HFFc6 (cell line): ENCODE measurements at regions not wholly inside any gene's neighbourhood (a gene's known extent, or its start where the extent isn't known, plus 50 kb on each side); places are given as distances from the start of the nearest gene placed in this dataset.

Experiments
- DNase-seq: peaks from one replicate; pipeline ENCODE4 v3.0.0-alpha.2; 2018
- H3K27ac Mint-ChIP-seq: 2 replicates; pipeline ENCODE4 v1.8.0; 2020; ENCODE audit warnings: mild to moderate bottlenecking, mixed read lengths
- H3K27me3 Mint-ChIP-seq: 2 replicates; pipeline ENCODE4 v1.8.0; 2021; ENCODE audit warnings: mild to moderate bottlenecking, moderate library complexity, mixed read lengths; ENCODE audit not compliant: insufficient read depth
- H3K36me3 Mint-ChIP-seq: 2 replicates; pipeline ENCODE4 v1.8.0; 2021; ENCODE audit warnings: low read depth, mixed read lengths
- H3K4me1 Mint-ChIP-seq: 2 replicates; pipeline ENCODE4 v1.8.0; 2020; ENCODE audit warnings: low read depth, mixed read lengths
- H3K4me3 Mint-ChIP-seq: 2 replicates; pipeline ENCODE4 v1.8.0; 2020; ENCODE audit warnings: mild to moderate bottlenecking, moderate library complexity, mixed read lengths
- H3K9me3 Mint-ChIP-seq: 2 replicates; pipeline ENCODE4 v1.8.0; 2020; ENCODE audit warnings: mild to moderate bottlenecking, mixed read lengths
- CTCF ChIP-seq: fragments of 200-600 bp; sonication (generic); IDR thresholded peaks from 2 replicates; pipeline ENCODE4 v1.5.0; 2021; ENCODE audit warnings: antibody characterized with exemption, mild to moderate bottlenecking

DNA sequence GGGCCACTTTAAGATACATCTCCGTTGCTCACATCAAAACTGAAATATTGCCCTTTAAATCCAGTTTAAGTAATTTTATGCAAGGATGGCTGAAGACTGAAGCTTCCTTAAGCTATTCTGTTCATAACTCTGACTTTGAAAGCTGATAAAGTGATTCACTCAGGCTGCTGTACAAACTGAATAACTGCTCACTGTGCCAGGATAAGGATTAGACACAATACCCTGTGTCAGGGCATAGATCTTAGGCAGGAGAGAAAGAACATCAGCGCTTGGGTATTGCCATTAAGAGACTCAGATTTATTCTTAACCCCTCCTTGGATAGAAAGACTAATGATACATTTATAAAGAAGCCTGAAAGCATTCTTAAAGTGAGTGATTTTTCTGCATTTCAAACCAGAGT, 614.5 kb upstream of the ZWINT start:
- H3K27ac Mint-ChIP-seq: no peak overlapping the region
- H3K4me3 Mint-ChIP-seq: no peak overlapping the region
- H3K36me3 Mint-ChIP-seq: no peaks in the 10 kb centered on the region
- H3K9me3 Mint-ChIP-seq: peaks cover 21% of the 10 kb centered on the region
- no peak for TF ChIP-seq CTCF
- DNase-seq: no peak
- no peaks in the 10 kb centered on the region for H3K27me3 Mint-ChIP-seq
- no peaks in the 10 kb centered on the region for H3K4me1 Mint-ChIP-seq

DNA sequence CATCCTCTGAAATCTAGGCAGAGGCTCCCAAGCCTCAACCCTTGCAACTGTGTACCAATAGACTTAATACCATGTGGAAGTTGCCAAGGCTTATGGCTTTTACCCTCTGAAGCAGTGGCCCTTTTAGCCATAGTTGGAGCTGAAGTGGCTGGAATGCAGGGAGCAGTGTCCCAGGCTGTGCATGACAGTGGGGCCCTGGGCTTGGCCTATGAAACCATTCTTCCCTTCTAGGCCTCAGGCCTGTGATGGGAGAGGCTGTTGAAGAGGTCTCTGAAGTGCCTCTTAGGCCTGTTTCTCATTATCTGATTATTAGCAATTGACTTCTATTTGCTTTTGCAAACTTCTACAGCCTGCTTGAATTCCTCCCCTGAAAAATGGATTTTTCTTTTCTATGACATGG, 612.7 kb upstream of the ZWINT start:
- H3K27ac Mint-ChIP-seq: no peak overlapping the region
- no peak for DNase-seq
- H3K27me3 Mint-ChIP-seq: no peaks in the 10 kb centered on the region
- H3K4me3 Mint-ChIP-seq: no peak overlapping the region
- H3K4me1 Mint-ChIP-seq: no peaks in the 10 kb centered on the region
- H3K9me3 Mint-ChIP-seq: peaks cover 26% of the 10 kb centered on the region
- TF ChIP-seq CTCF: no peak
- H3K36me3 Mint-ChIP-seq: no peaks in the 10 kb centered on the region

DNA sequence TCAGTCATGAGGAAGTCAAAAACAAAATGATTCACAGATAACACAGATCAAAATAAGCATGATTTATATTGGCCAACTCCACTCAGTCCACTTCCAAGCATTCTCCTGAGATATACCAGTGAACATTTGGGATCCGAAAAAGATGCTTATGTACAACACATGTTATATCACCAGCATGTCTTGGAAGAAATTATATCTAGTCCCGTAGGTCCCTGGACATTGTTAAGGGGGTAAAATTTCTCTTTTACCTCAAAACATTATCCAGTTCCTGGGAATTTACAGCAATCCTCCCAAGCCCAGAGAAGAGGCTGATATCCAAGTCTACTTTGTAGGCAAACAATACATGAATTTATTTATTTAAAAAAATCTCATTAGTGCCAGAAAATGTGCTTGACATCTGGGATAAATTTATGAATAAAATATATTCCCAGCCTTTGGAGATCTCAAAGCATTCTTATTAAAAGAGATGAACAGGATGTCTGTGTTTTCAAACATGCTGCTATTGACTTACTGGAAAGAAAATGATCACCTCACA, 582.2 kb upstream of the ZWINT start:
- H3K27me3 Mint-ChIP-seq: peaks cover 3% of the 10 kb centered on the region

GRCh38 chr10:56934515-56934914, 573.5 kb upstream of the ZWINT start:
- peaks cover 42% of the 10 kb centered on the region for H3K9me3 Mint-ChIP-seq
- no peak for TF ChIP-seq CTCF
- no peak for DNase-seq
- no peak overlapping the region for H3K4me3 Mint-ChIP-seq
- no peaks in the 10 kb centered on the region; the same call in 1 of the 2 replicates for H3K36me3 Mint-ChIP-seq
- H3K4me1 Mint-ChIP-seq: no peaks in the 10 kb centered on the region
- H3K27me3 Mint-ChIP-seq: no peaks in the 10 kb centered on the region
- no peak overlapping the region for H3K27ac Mint-ChIP-seq

More for the DNA sequence above, 582.2 kb upstream of the ZWINT start:
- Mint-ChIP-seq H3K27ac (no peak overlapping the region), H3K4me1 (no peaks in the 10 kb centered on the region), H3K4me3 (no peak overlapping the region), H3K9me3 (peaks cover 36% of the 10 kb centered on the region), H3K36me3 (no peaks in the 10 kb centered on the region)
- DNase-seq: no peak
- no peak for TF ChIP-seq CTCF

GRCh38 chr10:56928714-56929113, 567.7 kb upstream of the ZWINT start:
- no peak overlapping the region for H3K4me3 Mint-ChIP-seq
- TF ChIP-seq CTCF: no peak
- no peaks in the 10 kb centered on the region; the same call in 1 of the 2 replicates for H3K36me3 Mint-ChIP-seq
- DNase-seq: no peak
- no peaks in the 10 kb centered on the region for H3K4me1 Mint-ChIP-seq
- H3K27ac Mint-ChIP-seq: no peak overlapping the region
- H3K9me3 Mint-ChIP-seq: peaks cover 55% of the 10 kb centered on the region
- H3K27me3 Mint-ChIP-seq: no peaks in the 10 kb centered on the region

- Mint-ChIP-seq H3K4me3 (no peak overlapping the region), H3K27ac (no peak overlapping the region), H3K27me3 (no peaks in the 10 kb centered on the region), H3K4me1 (no peaks in the 10 kb centered on the region), H3K9me3 (peaks cover 59% of the 10 kb centered on the region), H3K36me3 (no peaks in the 10 kb centered on the region; the same call in 1 of the 2 replicates)
- DNase-seq: no peak
- no peak for TF ChIP-seq CTCF
These were observed 566.6 kb upstream of the ZWINT start for GRCh38 chr10:56927701-56928100.
